Liver (tissue), 8 donors: ENCODE measurements at regions not wholly inside any gene's neighbourhood (a gene's known extent, or its start where the extent isn't known, plus 50 kb on each side); places are given as distances from the start of the nearest gene placed in this dataset.

ENCODE experiments used
- DNase-seq: peaks from one replicate; pipeline ENCODE4 v3.0.0-alpha.2; 2017; ENCODE audit warnings: low spot score
- H3K27ac ChIP-seq, 2 donors: one replicate each; pipeline ENCODE4 v1.7.0; 2013; ENCODE audit warnings: inconsistent platforms in 2 of 2, low read length in 2 of 2, control low read depth in 1 of 2, low read depth in 1 of 2, mild to moderate bottlenecking in 1 of 2
- H3K27me3 ChIP-seq, 4 donors: one replicate each; pipeline versions ENCODE4 v1.6.1 to v1.7.0; 2013; ENCODE audit warnings: low read length in 3 of 4, inconsistent platforms in 1 of 4, mild to moderate bottlenecking in 1 of 4, moderate library complexity in 1 of 4; ENCODE audit not compliant: control insufficient read depth in 4 of 4, insufficient read depth in 4 of 4
- H3K36me3 ChIP-seq, 4 donors: one replicate each; pipeline versions ENCODE4 v1.6.1 to v1.7.0; 2013; ENCODE audit warnings: low read length in 3 of 4, mild to moderate bottlenecking in 3 of 4, low read depth in 1 of 4, moderate library complexity in 1 of 4; ENCODE audit not compliant: control insufficient read depth in 4 of 4, insufficient read depth in 3 of 4
- H3K4me1 ChIP-seq, 4 donors: one replicate each; pipeline versions ENCODE4 v1.6.1 to v1.7.0; 2013; ENCODE audit warnings: low read length in 3 of 4, mild to moderate bottlenecking in 3 of 4, moderate library complexity in 1 of 4; ENCODE audit not compliant: control insufficient read depth in 4 of 4, insufficient read depth in 4 of 4
- H3K4me3 ChIP-seq, 3 donors: one replicate each; pipeline versions ENCODE4 v1.6.1 to v1.7.0; 2013; ENCODE audit warnings: low read length in 3 of 3, control low read depth in 1 of 3, low read depth in 1 of 3, mild to moderate bottlenecking in 1 of 3
- H3K9ac ChIP-seq, 2 donors: one replicate each; pipeline ENCODE4 v1.7.0; 2013; ENCODE audit warnings: low read length in 2 of 2, mild to moderate bottlenecking in 2 of 2, moderate library complexity in 2 of 2, control low read depth in 1 of 2, low read depth in 1 of 2
- H3K9me3 ChIP-seq, 4 donors: one replicate each; pipeline versions ENCODE4 v1.6.1 to v1.7.0; 2013; ENCODE audit warnings: low read length in 3 of 4; ENCODE audit not compliant: control insufficient read depth in 4 of 4
- EGR1 ChIP-seq, 2 donors: IDR thresholded peaks; 2 replicates each; pipeline ENCODE4 v1.6.1; 2016 to 2018; ENCODE audit warnings: antibody characterized with exemption in 2 of 2, low read depth in 2 of 2
- FOXA1 ChIP-seq: IDR thresholded peaks from 2 replicates; pipeline ENCODE4 v1.6.1; 2016; ENCODE audit warnings: antibody characterized with exemption
- FOXA2 ChIP-seq: IDR thresholded peaks from 2 replicates; pipeline ENCODE4 v1.6.1; 2016; ENCODE audit warnings: antibody characterized with exemption
- GABPA ChIP-seq, 2 donors: IDR thresholded peaks in 1 of 2; conservative IDR thresholded peaks in 1 of 2; 2 replicates each; pipeline ENCODE4 v1.6.1; 2016; ENCODE audit warnings: antibody characterized with exemption in 2 of 2, mild to moderate bottlenecking in 1 of 2, moderate library complexity in 1 of 2
- HNF4A ChIP-seq, 2 donors: conservative IDR thresholded peaks; 2 replicates each; pipeline ENCODE4 v1.6.1; 2016; ENCODE audit warnings: antibody characterized with exemption in 2 of 2, mild to moderate bottlenecking in 2 of 2
- HNF4G ChIP-seq: IDR thresholded peaks from 2 replicates; pipeline ENCODE4 v1.6.1; 2016; ENCODE audit warnings: antibody characterized with exemption
- JUND ChIP-seq, 2 donors: IDR thresholded peaks; 2 replicates each; pipeline ENCODE4 v1.6.1; 2016; ENCODE audit warnings: antibody characterized with exemption in 2 of 2
- NR2F2 ChIP-seq: IDR thresholded peaks from 2 replicates; pipeline ENCODE4 v1.6.1; 2016; ENCODE audit warnings: antibody characterized with exemption
- RAD21 ChIP-seq, 2 donors: IDR thresholded peaks; 2 replicates each; pipeline ENCODE4 v1.6.1; 2016; ENCODE audit warnings: antibody characterized with exemption in 2 of 2, mild to moderate bottlenecking in 2 of 2
- RXRA ChIP-seq, 2 donors: IDR thresholded peaks; 2 replicates each; pipeline ENCODE4 v1.6.1; 2017 to 2018; ENCODE audit warnings: antibody characterized with exemption in 2 of 2, mild to moderate bottlenecking in 1 of 2
- SP1 ChIP-seq: IDR thresholded peaks from 2 replicates; pipeline ENCODE4 v1.6.1; 2018; ENCODE audit warnings: antibody characterized with exemption, mild to moderate bottlenecking
- TAF1 ChIP-seq: conservative IDR thresholded peaks from 2 replicates; pipeline ENCODE4 v1.6.1; 2016; ENCODE audit warnings: antibody characterized with exemption, mild to moderate bottlenecking
- YY1 ChIP-seq: IDR thresholded peaks from 2 replicates; pipeline ENCODE4 v1.6.1; 2016; ENCODE audit warnings: antibody characterized with exemption, mild to moderate bottlenecking
- WGBS: extraction: QIAGEN DNeasy Blood & Tissue Kit; methylation state at CpG from one replicate; pipeline ENCODE4 v1.1.7; 2013; 5-methylcytosine and 5-hydroxymethylcytosine counted together
- TF ChIP-seq, protein P1 (sequence below): IDR thresholded peaks from 2 replicates; pipeline ENCODE4 v1.6.1; 2016; ENCODE audit warnings: antibody characterized with exemption
- TF ChIP-seq, protein P2 (sequence below): IDR thresholded peaks from 2 replicates; pipeline ENCODE4 v1.6.1; 2016; ENCODE audit warnings: antibody characterized with exemption
- TF ChIP-seq, protein P3 (sequence below): IDR thresholded peaks from 2 replicates; pipeline ENCODE4 v1.6.1; 2016; ENCODE audit warnings: antibody characterized with exemption
- TF ChIP-seq, protein P4 (sequence below): fragments of 150-350 bp; IDR thresholded peaks from 2 replicates; pipeline ENCODE4 v1.5.1; 2017; ENCODE audit warnings: improper control_type of control experiment, low read depth, low read length; ENCODE audit not compliant: missing input control
- TF ChIP-seq, protein P5 (sequence below): IDR thresholded peaks from 2 replicates; pipeline ENCODE4 v1.6.1; 2016; ENCODE audit warnings: antibody characterized with exemption, mild to moderate bottlenecking
- donor health status: healthy.
- donor health status: healthy.
- donor health status: healthy.
- donor health status: healthy.
- donor health status: healthy.

DNA sequence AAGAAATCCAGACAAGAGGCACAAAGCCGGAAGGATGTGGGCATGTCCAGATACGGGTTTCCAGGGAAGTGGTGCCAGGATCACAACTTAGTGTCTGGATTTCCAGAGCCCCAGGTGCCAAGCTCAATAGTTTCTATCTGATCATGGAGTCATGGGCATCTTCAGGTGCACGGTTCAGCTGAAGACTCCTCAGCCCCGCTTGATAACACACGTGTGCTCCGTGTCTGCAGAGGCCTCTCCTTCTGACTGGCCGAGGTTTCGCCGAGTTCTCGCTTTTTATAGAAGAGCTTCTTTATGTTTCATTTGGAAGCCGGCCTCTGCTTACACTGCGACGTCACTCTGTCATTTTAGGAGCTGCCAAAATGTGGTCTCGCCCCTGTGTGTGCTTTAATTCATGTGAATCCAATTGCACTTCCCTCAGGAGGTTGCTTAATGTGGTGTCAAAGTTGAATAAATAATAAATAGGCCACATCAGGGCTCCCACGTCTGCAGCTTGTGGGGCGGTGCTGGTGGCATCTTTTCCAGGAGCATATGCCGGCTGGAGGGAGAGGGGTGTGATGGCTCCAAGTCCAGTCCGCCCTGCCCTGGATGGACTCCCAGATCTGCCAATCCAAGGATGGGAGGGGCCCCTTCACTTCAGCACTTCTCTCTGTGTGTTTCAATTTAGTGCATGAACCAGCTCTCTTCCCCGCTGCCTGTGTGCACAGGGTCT is 1410.8 kb downstream of the TBC1D22A start:
- TF ChIP-seq, protein P1, sequence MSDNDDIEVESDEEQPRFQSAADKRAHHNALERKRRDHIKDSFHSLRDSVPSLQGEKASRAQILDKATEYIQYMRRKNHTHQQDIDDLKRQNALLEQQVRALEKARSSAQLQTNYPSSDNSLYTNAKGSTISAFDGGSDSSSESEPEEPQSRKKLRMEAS = no peak
- TF ChIP-seq, protein P2, sequence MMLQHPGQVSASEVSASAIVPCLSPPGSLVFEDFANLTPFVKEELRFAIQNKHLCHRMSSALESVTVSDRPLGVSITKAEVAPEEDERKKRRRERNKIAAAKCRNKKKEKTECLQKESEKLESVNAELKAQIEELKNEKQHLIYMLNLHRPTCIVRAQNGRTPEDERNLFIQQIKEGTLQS = no peak
- no peak for TF ChIP-seq RXRA (IDR thresholded peaks at IDR 0.05)
- no peak for TF ChIP-seq HNF4G
- TF ChIP-seq HNF4A (conservative IDR thresholded peaks at IDR 0.05) = no peak
- no peak for TF ChIP-seq NR2F2
- TF ChIP-seq SP1 = no peak
- Histone ChIP-seq H3K9me3 (no peaks in the 10 kb centered on the region), H3K9ac (no peak overlapping the region), H3K4me3 (no peak overlapping the region), H3K36me3 (no peaks in the 10 kb centered on the region), H3K27me3 (no peaks in the 10 kb centered on the region), H3K27ac (no peak overlapping the region), H3K4me1 (no peaks in the 10 kb centered on the region)
- WGBS = 74% methylated on average over 19 of the region's 19 CpGs
- no peak for DNase-seq

DNA sequence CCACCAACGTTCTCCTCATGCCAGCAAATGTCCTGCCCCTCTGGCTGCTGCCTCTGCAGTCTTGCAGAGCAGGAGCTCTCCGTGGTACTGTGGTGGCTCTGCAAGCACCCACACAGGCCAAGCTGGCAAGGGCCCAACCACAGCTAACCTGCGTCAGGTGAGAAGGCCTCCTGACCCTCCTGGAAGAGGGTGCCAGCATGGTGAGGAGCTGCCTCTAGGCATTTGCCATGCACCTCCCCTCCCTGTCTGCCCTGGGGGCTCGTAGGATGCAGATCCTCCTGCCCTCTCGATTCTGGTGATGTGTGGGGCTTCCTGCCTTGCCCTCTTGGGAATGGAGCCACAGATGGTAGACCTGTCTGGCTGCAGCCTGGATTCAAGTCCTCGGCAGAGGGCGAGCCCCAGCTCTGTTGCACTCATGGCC is 1408.8 kb downstream of the TBC1D22A start:
- Histone ChIP-seq H3K9ac (no peak overlapping the region), H3K9me3 (no peaks in the 10 kb centered on the region), H3K4me1 (no peaks in the 10 kb centered on the region), H3K27ac (no peak overlapping the region), H3K36me3 (no peaks in the 10 kb centered on the region), H3K27me3 (no peaks in the 10 kb centered on the region), H3K4me3 (no peak overlapping the region)
- TF ChIP-seq FOXA1 (no peak), EGR1 (IDR thresholded peaks at IDR 0.05; ENCODE audit: low read depth in 2 of 2) (no peak), JUND (IDR thresholded peaks at IDR 0.05) (no peak), TAF1 (no peak), RAD21 (IDR thresholded peaks at IDR 0.05) (no peak)
- no peak for DNase-seq
- WGBS = 42% methylated on average over 7 of the region's 7 CpGs

DNA sequence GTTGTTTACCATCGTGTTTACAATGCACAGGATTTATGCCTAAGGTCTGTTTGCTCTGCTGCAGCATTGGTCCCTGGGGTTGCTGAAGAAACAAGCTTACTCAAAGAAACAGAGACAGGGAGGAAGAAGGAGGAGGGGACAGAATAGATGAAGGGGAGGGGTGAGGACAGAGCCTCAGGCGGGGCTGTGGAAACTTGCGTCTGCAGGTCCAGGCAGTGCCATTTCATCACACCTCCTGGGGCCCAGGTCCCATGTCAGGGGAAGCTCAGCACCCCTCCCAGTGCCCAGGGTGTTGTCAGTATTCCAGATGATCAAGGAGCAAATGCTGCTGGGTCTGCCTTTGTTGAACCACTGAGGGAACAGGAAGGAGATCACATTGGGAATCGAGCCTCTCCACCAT is 1406.8 kb downstream of the TBC1D22A start:
- Histone ChIP-seq H3K4me1 (no peaks in the 10 kb centered on the region), H3K36me3 (no peaks in the 10 kb centered on the region), H3K27me3 (no peaks in the 10 kb centered on the region), H3K9ac (no peak overlapping the region), H3K27ac (no peak overlapping the region), H3K9me3 (no peaks in the 10 kb centered on the region), H3K4me3 (no peak overlapping the region)
- WGBS = 70% methylated on average over 4 of the region's 4 CpGs
- TF ChIP-seq, protein P1 = no peak
- TF ChIP-seq RAD21 (IDR thresholded peaks at IDR 0.05) (no peak), SP1 (no peak), NR2F2 (no peak), GABPA (IDR thresholded peaks at IDR 0.05 in 1 of 2, conservative IDR thresholded peaks at IDR 0.05 in 1 of 2) (no peak), HNF4G (no peak), YY1 (no peak), FOXA1 (no peak), JUND (IDR thresholded peaks at IDR 0.05) (no peak), RXRA (IDR thresholded peaks at IDR 0.05) (no peak), FOXA2 (no peak), HNF4A (conservative IDR thresholded peaks at IDR 0.05) (no peak), EGR1 (IDR thresholded peaks at IDR 0.05; ENCODE audit: low read depth in 2 of 2) (no peak), TAF1 (no peak)
- TF ChIP-seq, protein P3, sequence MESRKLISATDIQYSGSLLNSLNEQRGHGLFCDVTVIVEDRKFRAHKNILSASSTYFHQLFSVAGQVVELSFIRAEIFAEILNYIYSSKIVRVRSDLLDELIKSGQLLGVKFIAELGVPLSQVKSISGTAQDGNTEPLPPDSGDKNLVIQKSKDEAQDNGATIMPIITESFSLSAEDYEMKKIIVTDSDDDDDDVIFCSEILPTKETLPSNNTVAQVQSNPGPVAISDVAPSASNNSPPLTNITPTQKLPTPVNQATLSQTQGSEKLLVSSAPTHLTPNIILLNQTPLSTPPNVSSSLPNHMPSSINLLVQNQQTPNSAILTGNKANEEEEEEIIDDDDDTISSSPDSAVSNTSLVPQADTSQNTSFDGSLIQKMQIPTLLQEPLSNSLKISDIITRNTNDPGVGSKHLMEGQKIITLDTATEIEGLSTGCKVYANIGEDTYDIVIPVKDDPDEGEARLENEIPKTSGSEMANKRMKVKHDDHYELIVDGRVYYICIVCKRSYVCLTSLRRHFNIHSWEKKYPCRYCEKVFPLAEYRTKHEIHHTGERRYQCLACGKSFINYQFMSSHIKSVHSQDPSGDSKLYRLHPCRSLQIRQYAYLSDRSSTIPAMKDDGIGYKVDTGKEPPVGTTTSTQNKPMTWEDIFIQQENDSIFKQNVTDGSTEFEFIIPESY = no peak
- TF ChIP-seq, protein P2 = no peak
- TF ChIP-seq, protein P4, sequence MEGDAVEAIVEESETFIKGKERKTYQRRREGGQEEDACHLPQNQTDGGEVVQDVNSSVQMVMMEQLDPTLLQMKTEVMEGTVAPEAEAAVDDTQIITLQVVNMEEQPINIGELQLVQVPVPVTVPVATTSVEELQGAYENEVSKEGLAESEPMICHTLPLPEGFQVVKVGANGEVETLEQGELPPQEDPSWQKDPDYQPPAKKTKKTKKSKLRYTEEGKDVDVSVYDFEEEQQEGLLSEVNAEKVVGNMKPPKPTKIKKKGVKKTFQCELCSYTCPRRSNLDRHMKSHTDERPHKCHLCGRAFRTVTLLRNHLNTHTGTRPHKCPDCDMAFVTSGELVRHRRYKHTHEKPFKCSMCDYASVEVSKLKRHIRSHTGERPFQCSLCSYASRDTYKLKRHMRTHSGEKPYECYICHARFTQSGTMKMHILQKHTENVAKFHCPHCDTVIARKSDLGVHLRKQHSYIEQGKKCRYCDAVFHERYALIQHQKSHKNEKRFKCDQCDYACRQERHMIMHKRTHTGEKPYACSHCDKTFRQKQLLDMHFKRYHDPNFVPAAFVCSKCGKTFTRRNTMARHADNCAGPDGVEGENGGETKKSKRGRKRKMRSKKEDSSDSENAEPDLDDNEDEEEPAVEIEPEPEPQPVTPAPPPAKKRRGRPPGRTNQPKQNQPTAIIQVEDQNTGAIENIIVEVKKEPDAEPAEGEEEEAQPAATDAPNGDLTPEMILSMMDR = no peak
- TF ChIP-seq, protein P5, sequence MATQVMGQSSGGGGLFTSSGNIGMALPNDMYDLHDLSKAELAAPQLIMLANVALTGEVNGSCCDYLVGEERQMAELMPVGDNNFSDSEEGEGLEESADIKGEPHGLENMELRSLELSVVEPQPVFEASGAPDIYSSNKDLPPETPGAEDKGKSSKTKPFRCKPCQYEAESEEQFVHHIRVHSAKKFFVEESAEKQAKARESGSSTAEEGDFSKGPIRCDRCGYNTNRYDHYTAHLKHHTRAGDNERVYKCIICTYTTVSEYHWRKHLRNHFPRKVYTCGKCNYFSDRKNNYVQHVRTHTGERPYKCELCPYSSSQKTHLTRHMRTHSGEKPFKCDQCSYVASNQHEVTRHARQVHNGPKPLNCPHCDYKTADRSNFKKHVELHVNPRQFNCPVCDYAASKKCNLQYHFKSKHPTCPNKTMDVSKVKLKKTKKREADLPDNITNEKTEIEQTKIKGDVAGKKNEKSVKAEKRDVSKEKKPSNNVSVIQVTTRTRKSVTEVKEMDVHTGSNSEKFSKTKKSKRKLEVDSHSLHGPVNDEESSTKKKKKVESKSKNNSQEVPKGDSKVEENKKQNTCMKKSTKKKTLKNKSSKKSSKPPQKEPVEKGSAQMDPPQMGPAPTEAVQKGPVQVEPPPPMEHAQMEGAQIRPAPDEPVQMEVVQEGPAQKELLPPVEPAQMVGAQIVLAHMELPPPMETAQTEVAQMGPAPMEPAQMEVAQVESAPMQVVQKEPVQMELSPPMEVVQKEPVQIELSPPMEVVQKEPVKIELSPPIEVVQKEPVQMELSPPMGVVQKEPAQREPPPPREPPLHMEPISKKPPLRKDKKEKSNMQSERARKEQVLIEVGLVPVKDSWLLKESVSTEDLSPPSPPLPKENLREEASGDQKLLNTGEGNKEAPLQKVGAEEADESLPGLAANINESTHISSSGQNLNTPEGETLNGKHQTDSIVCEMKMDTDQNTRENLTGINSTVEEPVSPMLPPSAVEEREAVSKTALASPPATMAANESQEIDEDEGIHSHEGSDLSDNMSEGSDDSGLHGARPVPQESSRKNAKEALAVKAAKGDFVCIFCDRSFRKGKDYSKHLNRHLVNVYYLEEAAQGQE = no peak
- no peak for DNase-seq
